ENCODE measurements at regions not wholly inside any gene's neighbourhood (a gene's known extent, or its start where the extent isn't known, plus 50 kb on each side); places are given as distances from the start of the nearest gene placed in this dataset.

DNA sequence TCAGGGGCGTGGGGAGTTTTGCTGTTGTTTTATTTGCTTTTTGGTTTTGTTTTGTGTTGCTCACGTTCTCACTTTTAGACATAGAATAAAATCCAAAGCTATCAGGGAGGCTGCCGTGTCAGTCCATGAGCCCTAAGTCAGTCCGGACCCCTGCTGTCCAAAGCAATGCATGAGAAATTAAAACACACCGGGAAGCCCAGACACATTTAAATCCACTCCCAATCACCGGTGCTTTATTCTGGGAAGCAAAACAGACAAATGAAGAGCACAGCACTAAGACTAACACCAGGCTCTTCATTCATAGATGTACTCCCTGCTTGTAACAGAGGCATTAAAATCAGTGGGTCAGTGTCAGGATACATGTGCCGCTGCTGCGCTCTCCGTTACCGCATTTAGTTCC is 180.9 kb downstream of the IRX2 start:
- no peaks in the 10 kb centered on the region for H3K36me3 ChIP-seq (ENCODE audit: control insufficient read depth in 2 of 2, extremely low read depth in 1 of 2, insufficient read depth in 2 of 2, low read length in 2 of 2)
- BruUV-seq (replicated peaks): no TSS peak
- CTCF ChIA-PET: no interaction called here
- TF ChIP-seq JUN (IDR thresholded peaks at IDR 0.05; ENCODE audit: borderline replicate concordance, insufficient read depth, insufficient read length, low read depth): no peak
- no peak for TF ChIP-seq EZH2 (IDR thresholded peaks at IDR 0.05; ENCODE audit: borderline replicate concordance, low read depth, low read length, severe bottlenecking)
- no peak for TF ChIP-seq POLR2AphosphoS5 (IDR thresholded peaks at IDR 0.05; ENCODE audit: insufficient read depth, low read depth, low read length)
- TF ChIP-seq, protein P1, sequence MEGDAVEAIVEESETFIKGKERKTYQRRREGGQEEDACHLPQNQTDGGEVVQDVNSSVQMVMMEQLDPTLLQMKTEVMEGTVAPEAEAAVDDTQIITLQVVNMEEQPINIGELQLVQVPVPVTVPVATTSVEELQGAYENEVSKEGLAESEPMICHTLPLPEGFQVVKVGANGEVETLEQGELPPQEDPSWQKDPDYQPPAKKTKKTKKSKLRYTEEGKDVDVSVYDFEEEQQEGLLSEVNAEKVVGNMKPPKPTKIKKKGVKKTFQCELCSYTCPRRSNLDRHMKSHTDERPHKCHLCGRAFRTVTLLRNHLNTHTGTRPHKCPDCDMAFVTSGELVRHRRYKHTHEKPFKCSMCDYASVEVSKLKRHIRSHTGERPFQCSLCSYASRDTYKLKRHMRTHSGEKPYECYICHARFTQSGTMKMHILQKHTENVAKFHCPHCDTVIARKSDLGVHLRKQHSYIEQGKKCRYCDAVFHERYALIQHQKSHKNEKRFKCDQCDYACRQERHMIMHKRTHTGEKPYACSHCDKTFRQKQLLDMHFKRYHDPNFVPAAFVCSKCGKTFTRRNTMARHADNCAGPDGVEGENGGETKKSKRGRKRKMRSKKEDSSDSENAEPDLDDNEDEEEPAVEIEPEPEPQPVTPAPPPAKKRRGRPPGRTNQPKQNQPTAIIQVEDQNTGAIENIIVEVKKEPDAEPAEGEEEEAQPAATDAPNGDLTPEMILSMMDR (IDR thresholded peaks at IDR 0.05; ENCODE audit: extremely low read depth in 1 of 2, insufficient read depth in 1 of 2, low read depth in 1 of 2, low read length in 2 of 2): no peak
- no peak for TF ChIP-seq POLR2A (IDR thresholded peaks at IDR 0.05; ENCODE audit: low read depth, low read length)
- no peak for TF ChIP-seq MYC (IDR thresholded peaks at IDR 0.05; ENCODE audit: low read depth, low read length)
- TF ChIP-seq FOS (IDR thresholded peaks at IDR 0.05; ENCODE audit: borderline replicate concordance, insufficient read depth, low read length): no peak
- no peak for TF ChIP-seq GATA2 (IDR thresholded peaks at IDR 0.05; ENCODE audit: insufficient read depth, insufficient read length, low read depth, low read length)
- TF ChIP-seq, protein P2, sequence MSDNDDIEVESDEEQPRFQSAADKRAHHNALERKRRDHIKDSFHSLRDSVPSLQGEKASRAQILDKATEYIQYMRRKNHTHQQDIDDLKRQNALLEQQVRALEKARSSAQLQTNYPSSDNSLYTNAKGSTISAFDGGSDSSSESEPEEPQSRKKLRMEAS (IDR thresholded peaks at IDR 0.05; ENCODE audit: insufficient read depth, insufficient read length): no peak
- dilution Hi-C loops (cut with MboI; ENCODE audit: extremely low pct_ligation_motif_present, low sequenced_read_pairs) (no loop called here), intact Hi-C loops (cut with micrococcal nuclease) (no loop called here)
- H3K9ac ChIP-seq (replicated peaks; ENCODE audit: extremely low read depth, insufficient read depth, low read length): no peak overlapping the region
- no peak for FAIRE-seq
- peaks cover 6% of the 10 kb centered on the region for H3K9me3 ChIP-seq (replicated peaks; ENCODE audit: control insufficient read depth, insufficient read depth, low read length)
- no peaks in the 10 kb centered on the region for H3K27me3 ChIP-seq (ENCODE audit: control insufficient read depth in 2 of 2, insufficient read depth in 2 of 2, low read length in 2 of 2)
- POLR2A ChIA-PET: no interaction called here
- DNase-seq (ENCODE audit: low read depth, low spot score): no peak
- H2AFZ ChIP-seq (ENCODE audit: low read depth, low read length): no peak overlapping the region
- no peak overlapping the region for H3K27ac ChIP-seq (ENCODE audit: insufficient read depth, low read depth, low read length)
- no peak overlapping the region for H3K4me3 ChIP-seq (replicated peaks in 1 of 3; ENCODE audit: insufficient read depth in 1 of 3, low read depth in 1 of 3, low read length in 3 of 3)
- no peaks in the 10 kb centered on the region for H3K4me1 ChIP-seq (ENCODE audit: control insufficient read depth, extremely low read depth, insufficient read depth, low read length)
- no peak overlapping the region for H3K4me2 ChIP-seq (ENCODE audit: insufficient read depth, low read length)
- no peaks in the 10 kb centered on the region for H4K20me1 ChIP-seq (replicated peaks; ENCODE audit: control insufficient read depth, extremely low read depth, insufficient read depth, low read length)
- H3K79me2 ChIP-seq (ENCODE audit: control insufficient read depth, insufficient read depth, low read length): no peaks in the 10 kb centered on the region
- no peaks in the 10 kb centered on the region for H3K9me1 ChIP-seq (replicated peaks; ENCODE audit: control insufficient read depth, extremely low read depth, insufficient read depth, low read length)

Measured in endothelial cell of umbilical vein (primary cell).